G401.6 (cell line): ENCODE measurements at regions not wholly inside any gene's neighbourhood (a gene's known extent, or its start where the extent isn't known, plus 50 kb on each side); places are given as distances from the start of the nearest gene placed in this dataset.
A peak's percentile ranks its signal among the peaks of the same experiment; 100 is the strongest.
"Not testable (repeated sequence)": the region's sequence is repeated elsewhere in the genome, so short reads cannot be mapped to it uniquely, and the experiment has no call there.

ENCODE experiments used
- FAIRE-seq: peaks from 2 replicates; lab custom pipeline; 2012; peaks lifted over from hg19 to GRCh38; lab: Jason Lieb, UNC

DNA sequence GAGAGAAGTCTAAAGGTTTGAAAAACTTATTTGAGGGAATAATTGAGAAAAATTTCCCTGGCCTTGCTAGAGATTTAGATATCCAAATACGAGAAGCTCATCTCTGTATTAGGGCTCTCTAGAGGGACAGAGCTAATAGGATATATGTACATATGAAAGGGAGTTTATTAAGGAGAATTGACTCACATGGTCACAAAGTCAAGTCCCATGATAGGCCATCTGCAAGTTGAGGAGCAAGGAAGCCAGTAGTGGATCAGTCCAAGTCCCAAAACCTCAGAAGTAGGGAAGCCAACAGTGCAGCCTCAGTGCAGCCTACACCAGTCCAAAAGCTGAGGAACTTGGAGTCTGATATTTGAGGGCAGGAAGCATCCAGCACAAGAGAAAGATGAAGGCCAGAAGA is 126.7 kb downstream of the PJA2 start:
- FAIRE-seq, result not testable (repeated sequence)

DNA sequence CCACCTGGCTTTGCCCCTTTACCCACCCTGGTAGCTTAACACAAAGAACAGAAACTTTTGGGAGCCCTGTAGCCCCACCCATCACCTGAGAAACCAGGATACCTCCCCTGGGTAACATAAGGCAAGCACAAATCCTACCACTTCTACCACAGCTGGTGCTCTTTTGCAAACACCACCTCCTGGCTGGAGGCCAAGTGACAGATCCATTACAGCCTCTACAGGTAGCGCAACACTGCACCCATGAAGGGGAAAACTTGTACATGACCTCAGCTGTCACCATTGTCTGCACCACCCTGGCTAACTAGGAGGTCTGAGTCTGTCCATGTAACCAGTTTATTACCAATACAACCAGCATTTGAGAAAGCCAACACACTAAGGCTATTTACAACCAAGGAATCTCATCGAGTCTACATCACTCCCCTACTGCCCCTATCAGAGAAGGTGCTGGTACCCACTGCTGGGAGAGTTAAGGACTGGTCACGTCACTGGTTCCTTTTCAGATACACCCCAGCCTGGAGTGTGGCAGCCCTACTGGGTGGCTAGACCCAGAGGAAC is 128.6 kb downstream of the PJA2 start:
- FAIRE-seq, result no peak

DNA sequence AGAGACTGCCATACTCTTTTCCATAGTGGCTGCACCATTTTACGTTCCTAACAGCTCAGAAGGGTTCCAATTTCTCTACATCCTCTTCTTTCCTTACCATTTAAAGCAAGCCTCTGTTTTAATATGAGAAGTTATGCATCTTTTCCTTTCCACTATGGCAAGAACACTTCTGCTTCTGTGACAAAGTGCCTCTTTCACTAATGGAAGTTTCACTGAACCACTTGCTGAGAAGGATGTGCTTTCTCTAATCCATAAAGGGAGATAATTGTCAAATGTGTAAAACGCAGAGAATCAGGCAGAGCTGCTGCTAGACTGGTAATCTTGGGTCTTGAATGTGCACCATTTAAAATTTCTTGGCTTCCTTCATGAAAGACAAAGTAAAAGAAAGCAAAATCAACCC is 131.6 kb downstream of the PJA2 start:
- no peak for FAIRE-seq

DNA sequence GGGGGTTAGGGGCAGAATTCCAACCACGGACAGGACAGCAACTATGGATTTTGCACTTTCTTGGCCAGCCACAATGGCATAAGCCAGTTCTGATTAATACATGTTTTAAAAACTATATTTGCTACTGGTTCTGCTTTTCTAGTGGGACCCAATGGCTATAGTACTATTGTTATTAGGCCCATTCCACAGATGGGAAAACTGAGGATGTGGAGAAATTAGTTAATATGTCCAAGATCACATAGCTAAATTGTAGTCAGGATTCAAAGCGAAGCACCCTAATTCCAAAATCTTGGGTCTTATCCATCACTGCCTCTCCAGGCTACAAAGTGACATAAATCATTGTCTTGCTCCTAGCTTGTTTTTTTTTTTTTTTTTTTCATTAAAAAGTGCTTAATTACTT is 133.9 kb downstream of the PJA2 start:
- FAIRE-seq, result no peak

DNA sequence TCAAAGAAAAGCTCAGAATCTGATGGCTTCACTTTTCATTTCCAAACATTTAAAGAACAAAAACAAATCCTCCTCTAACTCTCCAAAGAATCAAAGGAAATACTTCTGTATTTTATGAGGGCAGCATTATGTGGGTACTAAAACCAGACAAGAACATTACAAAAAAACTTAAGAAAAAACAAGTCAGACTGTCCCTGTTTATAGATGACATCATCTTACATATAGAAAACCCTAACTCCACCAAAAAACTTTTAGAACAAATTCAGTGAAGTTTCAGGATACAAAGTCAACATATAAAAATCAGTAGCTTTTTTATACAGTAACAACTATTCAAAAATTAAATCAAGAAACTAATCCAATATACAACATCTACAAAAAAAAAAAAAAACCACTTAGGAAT is 136.2 kb downstream of the PJA2 start:
- peak; percentile 30 for FAIRE-seq

DNA sequence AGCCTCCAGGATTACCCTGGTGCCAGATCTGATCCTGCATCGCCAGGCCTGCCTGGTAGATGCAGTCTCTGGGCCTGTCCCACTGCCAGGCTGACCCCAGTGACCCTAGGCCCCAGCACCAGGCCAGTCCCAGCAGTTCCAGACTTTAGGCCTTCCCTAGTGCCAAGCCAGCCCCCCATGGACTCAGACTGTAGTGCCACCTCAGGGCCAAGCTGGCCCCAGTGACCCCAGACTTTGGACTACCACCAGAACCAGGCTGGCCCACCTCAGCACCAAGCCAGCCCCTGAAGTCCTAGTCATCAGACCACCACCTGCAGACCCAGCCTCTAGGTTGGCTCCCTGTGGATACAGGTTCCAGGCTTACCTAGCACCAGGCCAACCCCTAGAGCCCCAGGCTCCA is 142.5 kb downstream of the PJA2 start:
- no peak for FAIRE-seq

DNA sequence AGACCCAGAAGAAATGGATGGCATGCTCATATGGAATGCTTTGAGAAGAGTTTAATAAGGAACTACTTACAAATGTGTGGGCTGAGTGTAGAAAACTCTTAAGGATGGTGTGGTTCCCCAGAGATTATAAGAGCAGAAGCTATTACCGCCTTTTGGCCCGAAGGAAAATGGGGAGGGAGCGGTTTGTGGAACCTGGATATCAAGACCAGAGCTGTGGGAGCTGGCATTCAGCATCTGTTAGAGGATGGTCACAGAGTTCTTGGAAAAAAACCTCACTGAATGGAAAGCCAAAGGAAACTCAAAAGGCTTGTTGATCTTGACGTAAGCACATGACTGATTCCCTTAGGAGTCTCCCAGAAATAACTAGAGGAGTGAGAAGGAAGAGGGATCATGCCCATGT is 151.0 kb downstream of the PJA2 start:
- FAIRE-seq, result no peak

DNA sequence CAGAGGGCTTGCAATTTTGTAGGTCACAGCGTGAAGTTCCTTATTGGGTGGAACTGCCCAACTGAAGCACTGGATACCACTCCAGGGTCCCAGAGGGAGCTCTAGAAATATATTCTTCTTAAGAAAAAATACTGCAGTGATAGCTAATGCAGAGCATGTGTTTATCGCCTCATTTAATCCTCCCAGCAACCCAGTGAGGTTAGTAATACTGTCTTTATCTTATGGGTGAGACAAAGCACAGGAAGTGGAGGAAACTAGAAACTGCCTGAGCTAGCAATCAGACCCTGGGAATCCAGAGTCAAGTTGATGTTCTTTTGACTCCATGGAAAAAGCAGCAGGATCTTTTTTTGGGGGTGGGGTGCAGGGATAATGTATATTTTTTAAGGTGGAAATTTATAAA is 153.3 kb downstream of the PJA2 start:
- FAIRE-seq, result no peak

DNA sequence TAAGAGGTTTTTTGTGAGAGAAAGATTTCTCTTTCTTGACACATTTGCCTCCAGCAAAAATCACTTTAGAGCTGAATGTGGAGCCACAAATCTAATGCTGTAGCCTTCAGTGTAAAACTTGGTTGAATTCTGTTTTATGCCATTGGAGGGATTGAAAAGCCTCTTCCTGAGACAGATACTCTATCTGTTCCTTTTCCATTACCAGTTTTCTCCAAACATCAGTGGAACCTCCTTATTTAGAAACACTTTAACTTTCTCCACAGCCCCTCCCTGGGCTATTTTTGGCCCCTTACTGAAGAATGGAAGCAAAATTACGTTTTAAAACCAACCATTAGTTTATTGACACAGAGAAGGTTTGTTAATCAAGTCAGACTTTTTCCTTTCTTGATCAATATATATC is 155.3 kb downstream of the PJA2 start:
- no peak for FAIRE-seq

DNA sequence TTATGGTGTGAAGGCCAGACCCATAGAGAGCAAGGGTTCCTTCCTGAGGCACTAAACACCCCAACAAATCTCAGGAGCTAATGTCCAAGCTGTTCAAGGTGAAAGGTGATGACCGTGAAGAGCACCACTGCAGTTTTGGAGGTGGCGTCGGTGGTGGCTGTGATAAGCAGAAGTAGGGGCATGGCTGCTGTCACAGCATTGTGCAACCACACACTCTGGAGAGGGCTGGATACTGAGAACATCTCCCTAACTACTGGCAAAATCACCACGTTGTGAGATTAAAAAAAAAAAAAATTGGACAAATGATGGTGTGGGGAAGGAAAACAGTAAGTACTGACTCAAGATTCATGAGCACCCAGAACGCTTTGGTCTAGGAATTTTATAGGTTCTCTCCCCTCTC is 156.5 kb downstream of the PJA2 start:
- no peak for FAIRE-seq

DNA sequence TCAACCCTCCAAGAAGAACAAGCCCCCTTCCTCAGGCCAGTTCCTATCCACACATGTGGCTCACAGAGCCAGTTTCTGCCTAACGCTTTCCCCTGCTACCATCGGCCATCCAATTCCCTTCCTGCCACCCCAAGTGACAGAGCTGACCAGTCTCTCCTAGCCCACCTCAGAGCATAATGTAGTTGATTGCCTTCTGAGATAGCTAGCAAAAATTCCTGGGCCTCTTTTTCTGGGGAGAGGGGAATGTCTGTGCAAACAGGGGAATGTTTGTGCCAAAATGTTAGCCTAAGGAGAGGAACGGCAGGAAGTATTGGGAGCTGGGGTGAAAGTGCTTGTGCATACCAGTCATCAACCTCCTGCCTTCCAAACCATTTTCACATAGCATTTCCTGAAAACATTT is 157.0 kb downstream of the PJA2 start:
- FAIRE-seq, result no peak

DNA sequence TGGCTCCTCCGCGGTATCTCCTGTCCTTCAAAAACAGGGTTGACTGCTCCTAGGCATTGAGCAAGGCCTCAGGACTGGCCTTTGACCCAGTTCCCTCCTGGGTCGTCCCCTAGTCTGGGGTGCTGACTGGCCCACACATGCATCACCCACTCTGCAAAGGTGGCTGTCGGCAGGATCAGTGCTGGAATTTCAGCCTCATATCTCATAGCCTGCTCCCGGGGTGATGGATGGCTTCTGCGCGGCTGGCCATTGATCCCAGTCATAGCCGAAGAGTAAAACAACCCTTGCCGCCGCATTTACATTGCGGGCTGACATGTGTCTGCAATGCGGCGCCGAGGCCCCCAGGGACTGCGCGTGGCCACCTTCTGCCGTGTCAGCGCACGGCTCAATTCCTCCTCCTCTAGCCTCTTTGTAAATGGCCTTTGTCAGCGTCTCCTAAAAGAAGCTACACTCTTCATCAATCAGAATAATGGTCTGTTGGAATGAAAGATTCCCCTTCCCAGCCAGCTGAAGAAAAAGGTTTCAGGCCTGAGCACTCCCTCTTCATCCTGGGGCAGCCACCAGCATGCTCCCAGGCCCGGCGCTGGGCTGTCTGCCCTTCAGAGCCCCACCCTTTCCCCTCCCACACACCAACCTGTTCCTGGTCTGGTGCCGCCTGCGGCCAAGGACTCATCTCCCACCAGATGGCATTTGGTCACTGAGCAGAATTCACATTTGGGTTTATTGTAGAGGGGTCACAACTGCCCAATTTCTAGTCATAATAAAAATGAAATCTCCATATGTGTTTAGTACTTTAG is 159.0 kb downstream of the PJA2 start:
- FAIRE-seq, result no peak

DNA sequence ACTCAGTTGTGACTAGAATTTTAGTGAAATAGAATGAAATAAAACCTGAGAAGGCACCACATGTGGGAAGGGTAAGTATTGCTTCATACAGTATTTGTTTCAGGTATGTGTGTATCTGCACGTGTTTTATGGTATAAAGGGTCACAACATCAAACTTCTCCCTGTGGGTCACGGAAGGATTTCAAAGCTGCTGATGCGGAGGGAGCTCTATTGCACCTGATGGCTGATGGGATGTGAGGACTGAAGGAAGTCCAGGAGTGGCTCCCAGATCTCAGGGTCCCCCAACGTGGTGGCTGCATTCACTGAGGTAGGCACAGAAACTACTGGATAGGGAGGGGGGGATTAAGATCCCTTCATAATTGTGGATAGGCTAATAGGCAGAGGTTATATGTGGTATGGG is 159.7 kb downstream of the PJA2 start:
- FAIRE-seq, result no peak

DNA sequence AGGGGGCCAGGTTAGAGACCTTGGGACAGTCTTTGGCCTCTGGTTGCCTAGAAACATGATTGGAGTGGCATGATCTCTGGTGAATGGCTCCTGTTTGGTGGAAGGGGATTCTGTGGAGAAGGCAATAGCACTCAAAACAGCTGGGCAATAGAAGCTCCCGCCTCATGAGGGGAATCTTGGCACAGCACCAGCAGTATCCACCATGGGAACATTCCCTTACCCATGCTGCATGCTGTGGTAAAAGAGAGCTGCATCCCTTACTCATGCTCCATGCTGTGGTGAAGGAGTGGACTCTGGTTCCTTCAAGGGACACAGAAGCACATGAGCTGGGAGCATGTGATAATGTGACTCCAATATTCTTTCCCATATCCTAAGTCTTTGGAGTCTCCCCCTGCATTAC is 160.6 kb downstream of the PJA2 start:
- no peak for FAIRE-seq

DNA sequence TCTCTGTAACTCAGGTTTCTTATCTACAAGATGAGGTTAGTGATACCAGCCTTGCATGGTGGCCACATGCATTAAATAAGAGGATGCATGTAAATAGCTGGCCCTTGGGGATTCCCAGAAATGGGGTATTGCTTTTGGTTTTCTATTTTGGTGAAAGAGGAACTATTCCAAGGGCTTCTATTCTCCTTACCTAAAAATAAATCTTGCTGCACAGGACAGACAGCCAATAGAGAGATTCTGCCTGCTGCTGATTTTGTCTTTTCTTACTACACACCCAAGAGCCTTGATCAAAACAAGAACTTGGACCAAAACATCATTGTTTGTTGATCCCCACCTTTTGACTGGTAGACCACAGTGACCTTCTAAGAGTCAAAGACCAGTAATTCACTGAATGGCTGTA is 161.8 kb downstream of the PJA2 start:
- no peak for FAIRE-seq

DNA sequence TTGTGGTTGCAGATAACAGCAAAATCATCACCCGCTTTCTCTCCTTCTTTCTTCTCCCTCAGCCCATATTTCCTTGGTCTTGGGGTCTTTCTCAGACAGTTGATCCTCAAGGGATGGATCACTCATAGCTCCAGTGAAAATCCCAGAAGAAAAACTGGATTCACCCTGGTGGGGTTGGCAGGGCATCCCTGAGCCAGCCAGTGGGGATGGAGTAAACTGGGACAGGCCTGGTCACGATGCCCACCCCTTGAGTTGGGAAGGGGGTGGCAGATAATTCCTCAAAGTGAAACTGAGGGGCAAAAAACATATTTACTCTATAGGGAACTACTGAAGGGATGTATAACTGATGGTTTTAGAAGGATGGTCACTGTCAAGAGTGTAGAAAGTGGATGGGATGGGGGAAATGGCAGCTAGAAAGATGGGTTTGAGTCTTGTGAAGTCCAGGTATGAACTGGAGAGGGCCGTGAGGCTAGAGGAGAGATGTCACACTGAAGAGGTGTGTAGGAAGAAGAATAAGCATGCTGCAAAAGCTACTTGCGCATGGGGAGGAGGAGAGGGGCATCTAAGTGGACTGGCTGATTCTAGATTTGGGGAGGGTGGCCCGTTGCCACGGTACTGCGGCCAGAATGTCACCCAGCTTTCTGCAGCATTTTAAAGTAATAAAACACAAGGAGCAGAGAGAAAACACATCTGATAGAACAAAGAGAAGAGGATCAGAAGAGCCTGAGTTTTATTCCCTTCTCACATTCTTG is 162.8 kb downstream of the PJA2 start:
- FAIRE-seq, result no peak
